C4-2B (cell line): ENCODE measurements at regions not wholly inside any gene's neighbourhood (a gene's known extent, or its start where the extent isn't known, plus 50 kb on each side); places are given as distances from the start of the nearest gene placed in this dataset.
"Not testable (repeated sequence)": the region's sequence is repeated elsewhere in the genome, so short reads cannot be mapped to it uniquely, and the experiment has no call there.

ENCODE experiments used
- CTCF ChIP-seq: fragments of 450-650 bp; conservative IDR thresholded peaks from 2 replicates; pipeline ENCODE4 v1.5.1; 2017; ENCODE audit warnings: mild to moderate bottlenecking
- ZFX ChIP-seq: fragments of 450-650 bp; IDR thresholded peaks from 2 replicates; pipeline ENCODE4 v1.6.1; 2017

- TF ChIP-seq CTCF, ZFX: not testable (repeated sequence)
Observed at GRCh38 chr9:39810401-39810800, 454.9 kb downstream of the SPATA31A1 start.
